Mucosa of rectum (tissue), 2 donors: ENCODE measurements at regions not wholly inside any gene's neighbourhood (a gene's known extent, or its start where the extent isn't known, plus 50 kb on each side); places are given as distances from the start of the nearest gene placed in this dataset.
"Not testable (repeated sequence)": the region's sequence is repeated elsewhere in the genome, so short reads cannot be mapped to it uniquely, and the experiment has no call there.

Source experiments
- H3K27ac ChIP-seq, 2 donors: one replicate each; pipeline ENCODE4 v1.7.0; 2013; ENCODE audit warnings: inconsistent platforms in 2 of 2, low read depth in 2 of 2, low read length in 2 of 2
- H3K27me3 ChIP-seq, 2 donors: one replicate each; pipeline ENCODE4 v1.7.0; 2013; ENCODE audit warnings: low read length in 2 of 2; ENCODE audit not compliant: control insufficient read depth in 2 of 2, insufficient read depth in 2 of 2
- H3K36me3 ChIP-seq, 2 donors: one replicate each; pipeline ENCODE4 v1.7.0; 2013; ENCODE audit warnings: low read length in 2 of 2; ENCODE audit not compliant: control insufficient read depth in 2 of 2, insufficient read depth in 2 of 2
- H3K4me1 ChIP-seq, 2 donors: one replicate each; pipeline ENCODE4 v1.7.0; 2013; ENCODE audit warnings: low read length in 2 of 2, mild to moderate bottlenecking in 1 of 2; ENCODE audit not compliant: control insufficient read depth in 2 of 2, insufficient read depth in 2 of 2
- H3K4me3 ChIP-seq, 2 donors: one replicate each; pipeline ENCODE4 v1.7.0; 2013; ENCODE audit warnings: low read length in 2 of 2
- H3K9ac ChIP-seq, 2 donors: one replicate each; pipeline ENCODE4 v1.7.0; 2013; ENCODE audit warnings: low read length in 2 of 2, low read depth in 1 of 2, mild to moderate bottlenecking in 1 of 2
- H3K9me3 ChIP-seq, 2 donors: one replicate each; pipeline ENCODE4 v1.7.0; 2013; ENCODE audit warnings: low read length in 2 of 2; ENCODE audit not compliant: control insufficient read depth in 2 of 2
- donor health status: healthy.
- donor health status: Normal muscosa, but diverticular disease.

DNA sequence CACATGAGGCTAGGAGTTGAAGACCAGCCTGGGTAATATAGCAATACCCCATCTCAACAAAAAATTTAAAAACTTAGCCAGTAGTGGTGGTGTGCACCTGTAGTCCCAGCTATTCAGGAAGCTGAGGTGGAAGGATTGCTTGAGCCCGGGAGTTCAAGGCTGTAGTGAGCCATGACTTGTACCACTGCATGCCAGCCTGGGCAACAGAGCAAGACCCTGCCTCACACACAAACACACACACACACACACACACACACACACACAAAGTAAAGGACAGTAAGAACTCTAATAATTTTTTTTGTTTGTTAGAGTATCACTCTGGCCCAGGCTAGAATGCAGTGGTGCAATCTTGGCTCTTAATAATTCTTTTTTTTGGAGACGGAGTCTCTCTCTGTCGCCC, 138.0 kb upstream of the SOD1 start:
- Histone ChIP-seq H3K9me3 (no peaks in the 10 kb centered on the region), H3K27ac (no peak overlapping the region), H3K4me1 (peaks cover 0 to 6% of the 10 kb centered on the region in 2 donors), H3K4me3 (no peak overlapping the region), H3K27me3 (no peaks in the 10 kb centered on the region), H3K9ac (no peak overlapping the region), H3K36me3 (no peaks in the 10 kb centered on the region)

DNA sequence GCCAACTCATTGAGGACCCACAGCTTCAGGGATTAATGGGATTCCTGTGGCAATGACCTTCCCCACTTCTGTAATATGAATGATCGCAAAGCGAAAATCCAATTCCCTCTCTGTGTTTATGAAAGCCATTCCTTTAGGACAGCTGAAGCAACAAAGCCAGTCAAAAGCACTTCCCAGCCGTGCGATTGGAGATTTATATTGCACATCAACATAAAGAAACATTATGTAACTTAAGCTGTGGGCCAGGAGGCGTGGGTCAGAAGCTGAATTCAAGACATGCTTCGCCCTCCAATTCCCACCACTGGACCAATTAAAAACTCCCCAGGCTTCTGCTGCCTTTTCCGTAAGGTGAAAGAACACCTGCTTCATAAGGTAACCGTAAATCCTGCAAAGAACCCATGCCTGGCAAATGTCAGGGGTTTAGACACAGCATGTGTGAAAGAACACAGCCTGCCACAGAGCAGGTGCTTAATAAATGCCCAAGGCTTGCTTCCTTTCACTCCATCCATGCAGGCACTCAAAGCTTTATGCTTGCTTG, 138.9 kb upstream of the SOD1 start:
- Histone ChIP-seq H3K9ac (no peak overlapping the region), H3K27me3 (no peaks in the 10 kb centered on the region), H3K4me1 (peaks cover 0 to 6% of the 10 kb centered on the region in 2 donors), H3K36me3 (no peaks in the 10 kb centered on the region), H3K27ac (no peak overlapping the region), H3K9me3 (no peaks in the 10 kb centered on the region), H3K4me3 (no peak overlapping the region)

GRCh38 chr21:31518580-31518979, 140.9 kb upstream of the SOD1 start:
- no peak overlapping the region for H3K27ac ChIP-seq
- no peaks in the 10 kb centered on the region for H3K36me3 ChIP-seq
- no peaks in the 10 kb centered on the region for H3K9me3 ChIP-seq

DNA sequence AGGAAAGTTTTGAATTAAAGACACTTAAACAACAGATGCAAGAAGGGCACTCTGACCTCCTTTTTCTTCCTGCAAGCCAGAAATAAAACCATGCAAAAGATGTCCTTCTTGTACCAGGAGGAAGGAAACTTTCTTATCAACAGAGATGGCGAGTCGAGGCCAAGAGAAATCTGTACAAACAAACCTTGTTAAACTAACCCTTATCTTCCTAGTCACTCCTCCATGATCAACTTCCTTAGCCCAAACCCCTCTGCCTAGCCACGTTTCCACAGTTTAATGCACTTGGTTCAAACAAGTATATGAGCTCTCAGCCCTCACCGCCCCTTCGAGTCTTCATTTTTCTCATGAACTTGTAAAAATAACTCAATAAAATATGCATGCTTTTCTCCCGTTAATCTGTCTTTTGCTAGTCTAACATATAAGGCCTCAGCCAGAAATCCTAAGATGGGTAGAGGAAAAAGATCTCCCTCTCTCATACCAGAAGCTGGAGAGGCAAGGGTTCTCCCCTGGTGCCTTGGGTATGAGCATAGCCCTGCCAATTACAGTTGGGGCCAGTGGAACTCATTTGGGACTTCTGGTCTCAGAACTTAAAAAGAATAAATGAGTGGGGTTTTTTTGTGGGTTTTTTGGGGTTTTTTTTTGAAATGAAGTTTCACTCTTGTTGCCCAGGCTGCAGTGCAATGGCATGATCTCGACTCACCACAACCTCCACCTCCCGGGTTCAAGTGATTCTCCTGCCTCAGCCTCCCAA, 141.7 kb upstream of the SOD1 start:
- H3K4me1 ChIP-seq = peaks cover 0 to 6% of the 10 kb centered on the region in 2 donors
- no peak overlapping the region for H3K9ac ChIP-seq
- no peak overlapping the region for H3K4me3 ChIP-seq
- H3K36me3 ChIP-seq = no peaks in the 10 kb centered on the region
- no peak overlapping the region for H3K27ac ChIP-seq
- no peaks in the 10 kb centered on the region for H3K27me3 ChIP-seq
- H3K9me3 ChIP-seq = no peaks in the 10 kb centered on the region

More at GRCh38 chr21:31518580-31518979, 140.9 kb upstream of the SOD1 start:
- no peak overlapping the region for H3K9ac ChIP-seq
- H3K27me3 ChIP-seq = no peaks in the 10 kb centered on the region
- peaks cover 0 to 6% of the 10 kb centered on the region in 2 donors for H3K4me1 ChIP-seq
- H3K4me3 ChIP-seq = no peak overlapping the region

DNA sequence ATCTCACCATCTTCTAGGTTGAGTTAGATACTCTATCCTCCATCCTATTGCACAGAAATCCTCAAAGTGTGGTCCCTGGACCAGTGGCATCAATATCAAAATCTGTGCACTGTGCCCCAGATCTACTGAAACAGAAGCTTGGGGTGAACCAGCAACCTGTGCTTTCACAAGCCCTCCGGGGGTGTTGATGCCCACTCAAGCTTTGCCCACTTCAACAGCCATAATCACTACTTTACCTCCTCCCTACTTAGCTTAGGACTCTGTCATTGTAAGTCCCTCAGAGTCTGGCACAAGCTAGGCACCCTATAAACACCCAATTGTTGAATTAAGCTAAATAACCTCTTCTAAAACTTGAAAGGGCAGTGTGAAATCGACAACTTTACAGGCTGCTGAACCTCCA, 144.2 kb upstream of the SOD1 start:
- no peaks in the 10 kb centered on the region for H3K27me3 ChIP-seq
- H3K4me1 ChIP-seq = no peaks in the 10 kb centered on the region
- no peaks in the 10 kb centered on the region for H3K36me3 ChIP-seq
- no peak overlapping the region for H3K9ac ChIP-seq
- H3K4me3 ChIP-seq = no peak overlapping the region
- H3K27ac ChIP-seq = no peak overlapping the region
- no peaks in the 10 kb centered on the region for H3K9me3 ChIP-seq

GRCh38 chr21:31514598-31514997, 144.9 kb upstream of the SOD1 start:
- no peak overlapping the region for H3K4me3 ChIP-seq
- no peaks in the 10 kb centered on the region for H3K4me1 ChIP-seq

GRCh38 chr21:31513541-31513940, 146.0 kb upstream of the SOD1 start:
- H3K9ac ChIP-seq, H3K27ac ChIP-seq, H3K9me3 ChIP-seq, H3K36me3 ChIP-seq, H3K27me3 ChIP-seq, H3K4me1 ChIP-seq, H3K4me3 ChIP-seq: not testable (repeated sequence)

More at GRCh38 chr21:31514598-31514997, 144.9 kb upstream of the SOD1 start:
- no peaks in the 10 kb centered on the region for H3K36me3 ChIP-seq
- H3K9me3 ChIP-seq = no peaks in the 10 kb centered on the region
- no peak overlapping the region for H3K9ac ChIP-seq
- no peak overlapping the region for H3K27ac ChIP-seq
- H3K27me3 ChIP-seq = no peaks in the 10 kb centered on the region

GRCh38 chr21:31511999-31512398, 147.5 kb upstream of the SOD1 start:
- not testable (repeated sequence) for H3K27me3 ChIP-seq, H3K27ac ChIP-seq, H3K9ac ChIP-seq, H3K36me3 ChIP-seq, H3K4me1 ChIP-seq, H3K9me3 ChIP-seq, H3K4me3 ChIP-seq

DNA sequence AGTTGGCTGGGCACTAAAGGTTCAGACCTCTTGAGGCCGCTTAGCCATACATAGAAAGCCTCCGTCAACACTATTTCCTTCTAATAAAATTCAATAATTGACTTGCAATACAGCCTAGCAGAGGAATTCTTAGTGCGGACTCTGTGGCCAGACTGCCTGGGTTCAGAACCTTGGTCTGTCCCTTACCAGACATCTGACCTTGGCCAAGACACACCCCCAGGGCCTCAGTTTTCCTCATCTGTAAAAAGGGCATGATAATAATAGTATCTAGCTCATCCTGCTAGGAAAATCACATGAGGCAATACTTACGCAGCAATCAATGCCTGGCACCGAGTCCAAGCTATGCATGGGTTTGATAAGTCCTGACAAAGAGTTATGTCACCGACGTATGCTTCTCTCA, 148.2 kb upstream of the SOD1 start:
- H3K36me3 ChIP-seq = no peaks in the 10 kb centered on the region
- H3K27ac ChIP-seq = no peak overlapping the region
- no peaks in the 10 kb centered on the region for H3K9me3 ChIP-seq
- no peaks in the 10 kb centered on the region for H3K27me3 ChIP-seq
- H3K4me1 ChIP-seq = no peaks in the 10 kb centered on the region
- no peak overlapping the region for H3K4me3 ChIP-seq
- H3K9ac ChIP-seq = no peak overlapping the region

DNA sequence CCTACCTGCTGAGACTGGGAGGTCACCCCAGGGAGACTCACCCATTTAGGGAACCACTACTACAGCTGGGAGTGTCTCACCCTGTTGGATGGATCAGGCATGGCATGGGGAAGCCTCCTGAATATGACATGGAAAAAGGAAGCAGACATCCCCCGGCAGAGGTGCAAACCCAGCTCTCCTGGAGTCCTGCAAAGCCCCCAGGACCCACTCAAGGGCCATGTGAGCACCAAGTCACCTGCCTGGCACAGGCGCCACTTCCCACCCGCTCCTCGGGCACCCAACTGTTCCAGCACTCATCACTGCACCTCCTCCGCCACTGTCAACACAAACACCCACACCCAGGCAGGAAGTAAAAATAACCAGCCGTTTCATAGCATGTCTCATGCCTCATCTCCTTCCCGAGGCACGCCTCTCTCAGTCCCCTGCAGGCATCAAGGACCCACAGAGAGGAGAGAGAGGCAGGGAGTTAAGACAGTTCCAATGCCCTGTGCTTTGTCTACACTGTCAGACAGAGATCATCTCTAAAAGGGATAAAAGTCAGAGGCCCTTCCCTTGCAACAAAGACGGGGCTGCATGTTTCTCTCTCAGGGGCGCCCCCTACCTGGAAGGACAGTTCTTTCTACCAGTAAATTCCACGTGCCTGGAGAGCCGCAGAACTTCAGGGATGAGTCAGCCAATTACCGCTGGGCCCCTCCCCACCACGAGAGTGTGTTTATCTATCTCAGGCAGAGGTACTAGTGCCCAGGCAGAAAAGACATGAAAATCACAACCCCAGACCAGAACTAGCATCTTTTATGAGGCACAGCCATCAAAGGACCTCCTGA, 150.1 kb upstream of the SOD1 start:
- H3K4me1 ChIP-seq = no peaks in the 10 kb centered on the region
- no peaks in the 10 kb centered on the region for H3K36me3 ChIP-seq
- no peak overlapping the region for H3K4me3 ChIP-seq
- H3K9me3 ChIP-seq = no peaks in the 10 kb centered on the region
- no peak overlapping the region for H3K9ac ChIP-seq
- H3K27me3 ChIP-seq = no peaks in the 10 kb centered on the region
- no peak overlapping the region for H3K27ac ChIP-seq
